ENCODE measurements at regions not wholly inside any gene's neighbourhood (a gene's known extent, or its start where the extent isn't known, plus 50 kb on each side); places are given as distances from the start of the nearest gene placed in this dataset.

- DNase-seq: no peak
These were observed 514.6 kb upstream of the ZEB2 start for GRCh38 chr2:145034511-145034910.

- no peak for DNase-seq
These were observed 513.5 kb upstream of the ZEB2 start for GRCh38 chr2:145033438-145033837.

GRCh38 chr2:145032791-145033190 is 512.9 kb upstream of the ZEB2 start:
- no peak for DNase-seq

- DNase-seq: no peak
These were observed 510.0 kb upstream of the ZEB2 start for GRCh38 chr2:145029873-145030272.

GRCh38 chr2:145029081-145029480 is 509.2 kb upstream of the ZEB2 start:
- DNase-seq: no peak

GRCh38 chr2:145028101-145028920 is 508.4 kb upstream of the ZEB2 start:
- no peak for DNase-seq

GRCh38 chr2:145026456-145027455 is 506.8 kb upstream of the ZEB2 start:
- DNase-seq: no peak

- DNase-seq: no peak
These were observed 505.5 kb upstream of the ZEB2 start for GRCh38 chr2:145025382-145025781.

GRCh38 chr2:145023334-145023934 is 503.5 kb upstream of the ZEB2 start:
- no peak for DNase-seq

GRCh38 chr2:145022666-145023333 is 502.9 kb upstream of the ZEB2 start:
- peak; percentile 20 for DNase-seq

GRCh38 chr2:145021962-145022665 is 502.2 kb upstream of the ZEB2 start:
- no peak for DNase-seq

- DNase-seq: no peak
These were observed 500.8 kb upstream of the ZEB2 start for GRCh38 chr2:145020694-145021093.

GRCh38 chr2:145020139-145020538 is 500.2 kb upstream of the ZEB2 start:
- DNase-seq: no peak

- DNase-seq: no peak
These were observed 498.6 kb upstream of the ZEB2 start for GRCh38 chr2:145018502-145018901.

GRCh38 chr2:145017149-145017548 is 497.2 kb upstream of the ZEB2 start:
- no peak for DNase-seq

- no peak for DNase-seq
These were observed 496.8 kb upstream of the ZEB2 start for GRCh38 chr2:145016711-145017110.

- DNase-seq: no peak
These were observed 495.6 kb upstream of the ZEB2 start for GRCh38 chr2:145015561-145015960.

- DNase-seq: no peak
These were observed 492.9 kb upstream of the ZEB2 start for GRCh38 chr2:145012806-145013205.

GRCh38 chr2:145012214-145012670 is 492.3 kb upstream of the ZEB2 start:
- no peak for DNase-seq

- DNase-seq: no peak
These were observed 490.7 kb upstream of the ZEB2 start for GRCh38 chr2:145010635-145011034.

GRCh38 chr2:145007960-145008263 is 488.0 kb upstream of the ZEB2 start:
- peak; percentile 5 for DNase-seq
